ENCODE measurements at regions not wholly inside any gene's neighbourhood (a gene's known extent, or its start where the extent isn't known, plus 50 kb on each side); places are given as distances from the start of the nearest gene placed in this dataset.

GRCh38 chr2:146323564-146323963, 1521.3 kb upstream of the ACVR2A start:
- no peaks in the 10 kb centered on the region for H3K4me1 ChIP-seq (ENCODE audit: insufficient read depth)
- H3K27me3 ChIP-seq: no peaks in the 10 kb centered on the region
- 44 to 59% (median 56%) methylated on average over 2 of the region's 2 CpGs for WGBS, 3 donors
- TF ChIP-seq EP300 (IDR thresholded peaks at IDR 0.05) (no peak), POLR2A (IDR thresholded peaks at IDR 0.05) (no peak), CTCF (IDR thresholded peaks at IDR 0.05) (no peak)
- no peak overlapping the region for H3K27ac ChIP-seq
- DNase-seq: no peak
- intact Hi-C loops (cut with DNase I): no loop called here
- H3K9me3 ChIP-seq: no peaks in the 10 kb centered on the region
- H3K36me3 ChIP-seq: no peaks in the 10 kb centered on the region
- H3K4me3 ChIP-seq: no peak overlapping the region

- no peak for DNase-seq
- no peak overlapping the region for H3K4me3 ChIP-seq
- WGBS, 3 donors: 27 to 33% (median 29%) methylated on average over 2 of the region's 2 CpGs
Observed at GRCh38 chr2:146321175-146321574, 1523.7 kb upstream of the ACVR2A start.

GRCh38 chr2:146317959-146318358, 1526.9 kb upstream of the ACVR2A start:
- Histone ChIP-seq H3K9me3 (no peaks in the 10 kb centered on the region), H3K27ac (no peak overlapping the region), H3K4me1 (ENCODE audit: insufficient read depth) (no peaks in the 10 kb centered on the region), H3K4me3 (no peak overlapping the region), H3K36me3 (no peaks in the 10 kb centered on the region), H3K27me3 (no peaks in the 10 kb centered on the region)
- intact Hi-C loops (cut with DNase I): no loop called here
- 84 to 90% (median 88%) methylated on average over 2 of the region's 2 CpGs for WGBS, 3 donors
- TF ChIP-seq POLR2A (IDR thresholded peaks at IDR 0.05): no peak
- no peak for TF ChIP-seq EP300 (IDR thresholded peaks at IDR 0.05)
- no peak for TF ChIP-seq CTCF (IDR thresholded peaks at IDR 0.05)
- no peak for DNase-seq

More at GRCh38 chr2:146321175-146321574, 1523.7 kb upstream of the ACVR2A start:
- TF ChIP-seq CTCF (IDR thresholded peaks at IDR 0.05): no peak
- TF ChIP-seq POLR2A (IDR thresholded peaks at IDR 0.05): no peak
- no peak for TF ChIP-seq EP300 (IDR thresholded peaks at IDR 0.05)
- H3K9me3 ChIP-seq: no peaks in the 10 kb centered on the region
- H3K36me3 ChIP-seq: no peaks in the 10 kb centered on the region
- intact Hi-C loops (cut with DNase I): no loop called here
- H3K4me1 ChIP-seq (ENCODE audit: insufficient read depth): no peaks in the 10 kb centered on the region
- H3K27me3 ChIP-seq: no peaks in the 10 kb centered on the region
- H3K27ac ChIP-seq: no peak overlapping the region

GRCh38 chr2:146312899-146313298, 1531.9 kb upstream of the ACVR2A start:
- Histone ChIP-seq H3K36me3 (no peaks in the 10 kb centered on the region), H3K27me3 (no peaks in the 10 kb centered on the region), H3K4me1 (ENCODE audit: insufficient read depth) (no peaks in the 10 kb centered on the region), H3K9me3 (no peaks in the 10 kb centered on the region), H3K27ac (no peak overlapping the region), H3K4me3 (no peak overlapping the region)
- intact Hi-C loops (cut with DNase I): no loop called here
- WGBS, 3 donors: 3 to 9% (median 6%) methylated on average over 2 of the region's 2 CpGs
- no peak for TF ChIP-seq POLR2A (IDR thresholded peaks at IDR 0.05)
- no peak for TF ChIP-seq CTCF (IDR thresholded peaks at IDR 0.05)
- no peak for TF ChIP-seq EP300 (IDR thresholded peaks at IDR 0.05)
- no peak for DNase-seq

GRCh38 chr2:146305164-146305563, 1539.7 kb upstream of the ACVR2A start:
- Histone ChIP-seq H3K27me3 (no peaks in the 10 kb centered on the region), H3K4me1 (ENCODE audit: insufficient read depth) (no peaks in the 10 kb centered on the region), H3K36me3 (no peaks in the 10 kb centered on the region), H3K9me3 (no peaks in the 10 kb centered on the region), H3K4me3 (no peak overlapping the region), H3K27ac (no peak overlapping the region)
- 91 to 94% (median 92%) methylated on average over 3 of the region's 3 CpGs for WGBS, 3 donors
- intact Hi-C loops (cut with DNase I): no loop called here
- no peak for DNase-seq
- no peak for TF ChIP-seq CTCF (IDR thresholded peaks at IDR 0.05)
- TF ChIP-seq EP300 (IDR thresholded peaks at IDR 0.05): no peak
- no peak for TF ChIP-seq POLR2A (IDR thresholded peaks at IDR 0.05)
